PC-3 (cell line): ENCODE measurements at regions not wholly inside any gene's neighbourhood (a gene's known extent, or its start where the extent isn't known, plus 50 kb on each side); places are given as distances from the start of the nearest gene placed in this dataset.

ENCODE experiments used
- ATAC-seq: fragments of 200-7000 bp; cut with Tn5 transposase; 2 replicates; pipeline ENCODE4 v1.9.1; 2020; ENCODE audit warnings: mild to moderate bottlenecking, moderate library complexity
- BruUV-seq: library from RNA; stranded (reverse); fragments of 400-500 nt; replicated peaks from 2 replicates; lab custom pipeline; 2021; lab: Mats Ljungman, UMichigan
- CTCF ChIA-PET: fragments of 300-600 bp; sonication (Branson Sonifier 250); formaldehyde crosslinking; loops from one replicate; lab custom pipeline; 2022; ENCODE audit warnings: antibody characterized with exemption; lab: Charles Lee
- POLR2A ChIA-PET: fragments of 300-600 bp; sonication (Branson Sonifier 250); formaldehyde crosslinking; loops from one replicate; lab custom pipeline; 2022; ENCODE audit warnings: antibody characterized with exemption; ENCODE audit not compliant: unreplicated experiment; lab: Charles Lee
- DNase-seq: peaks from one replicate; pipeline ENCODE4 v3.0.0-alpha.2; 2015
- H2AFZ ChIP-seq: fragments of 300-600 bp; sonication (generic); 2 replicates; pipeline ENCODE4 v1.6.0; 2016; ENCODE audit warnings: antibody characterized with exemption, low read length
- H3F3A ChIP-seq: fragments of 300-600 bp; sonication (generic); one replicate; pipeline ENCODE4 v1.6.0; 2017; ENCODE audit warnings: antibody characterized with exemption, low read length, control low read depth, mild to moderate bottlenecking; ENCODE audit not compliant: unreplicated experiment
- H3K27ac ChIP-seq: fragments of 300-600 bp; sonication (generic); 2 replicates; pipeline ENCODE4 v1.5.1; 2016; ENCODE audit warnings: mild to moderate bottlenecking, low read length
- H3K27me3 ChIP-seq: fragments of 300-600 bp; sonication (generic); 2 replicates; pipeline ENCODE4 v1.6.1; 2016; ENCODE audit warnings: low read length, mixed read lengths
- H3K36me3 ChIP-seq: fragments of 300-600 bp; sonication (generic); 2 replicates; pipeline ENCODE4 v1.6.1; 2016; ENCODE audit warnings: low read depth, mixed run types, low read length, mixed read lengths
- H3K4me1 ChIP-seq: fragments of 300-600 bp; sonication (generic); 2 replicates; pipeline ENCODE4 v1.5.1; 2016; ENCODE audit warnings: low read length; ENCODE audit not compliant: insufficient read depth
- H3K4me2 ChIP-seq: fragments of 300-600 bp; sonication (generic); 2 replicates; pipeline ENCODE4 v1.6.0; 2016; ENCODE audit warnings: low read length
- H3K4me3 ChIP-seq: fragments of 300-600 bp; sonication (generic); 2 replicates; pipeline ENCODE4 v1.5.1; 2016; ENCODE audit warnings: mild to moderate bottlenecking, low read length, mixed read lengths
- H3K79me2 ChIP-seq: fragments of 300-600 bp; sonication (generic); 2 replicates; pipeline ENCODE4 v1.6.1; 2017; ENCODE audit warnings: low read length, mixed read lengths
- H3K9ac ChIP-seq: fragments of 300-600 bp; sonication (generic); 2 replicates; pipeline ENCODE4 v1.6.0; 2016; ENCODE audit warnings: mild to moderate bottlenecking, low read length
- H3K9me2 ChIP-seq: fragments of 300-600 bp; sonication (generic); replicated peaks from 2 replicates; pipeline ENCODE4 v1.6.1; 2016; ENCODE audit warnings: mixed run types, low read length, mixed read lengths
- H3K9me3 ChIP-seq: fragments of 300-600 bp; sonication (generic); 2 replicates; pipeline ENCODE4 v1.6.1; 2016; ENCODE audit warnings: low read length, mixed read lengths
- H4K20me1 ChIP-seq: fragments of 300-600 bp; sonication (generic); 2 replicates; pipeline ENCODE4 v1.6.1; 2016; ENCODE audit warnings: low read length, mixed read lengths
- EZH2 ChIP-seq: fragments of 300-600 bp; sonication (generic); IDR thresholded peaks from one replicate; pipeline ENCODE4 v1.6.1; 2017; ENCODE audit warnings: antibody characterized with exemption, mild to moderate bottlenecking, low read length; ENCODE audit not compliant: unreplicated experiment
- EZH2phosphoT487 ChIP-seq: fragments of 300-600 bp; sonication (generic); IDR thresholded peaks from 2 replicates; pipeline ENCODE4 v1.6.1; 2018; ENCODE audit warnings: mild to moderate bottlenecking, antibody characterized with exemption, low read length, borderline replicate concordance
- intact Hi-C: fragments of 100-400 bp; cut with micrococcal nuclease; formaldehyde crosslinking; loops from 2 replicates; pipeline ENCODE4 v1.9.0; 2023
- TF ChIP-seq, protein P1 (sequence below): fragments of 300-600 bp; sonication (generic); conservative IDR thresholded peaks from 2 replicates; pipeline ENCODE4 v1.5.1; 2017; ENCODE audit warnings: antibody characterized with exemption, low read depth, mild to moderate bottlenecking, low read length

DNA sequence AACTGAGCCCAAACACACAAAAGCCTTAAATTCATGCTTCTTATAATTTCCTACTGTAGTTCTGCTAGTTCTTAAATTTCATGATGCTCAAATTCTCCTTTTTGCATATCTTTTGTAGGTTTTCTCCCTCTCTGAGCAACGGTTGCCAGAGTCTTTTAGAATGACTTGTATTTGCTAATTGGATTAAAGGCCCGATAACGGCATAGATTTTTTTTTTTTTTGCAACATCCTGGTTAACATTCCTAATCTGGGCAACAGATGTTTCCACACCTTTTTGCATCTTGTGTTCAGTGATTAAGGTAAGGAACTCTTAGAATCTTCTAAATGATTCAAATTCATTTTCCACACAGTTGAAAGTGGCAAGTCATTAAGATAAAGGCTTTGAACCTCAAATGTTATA, 66.3 kb upstream of the ADGRG2 start:
- intact Hi-C loops: no loop called here
- H3K79me2 ChIP-seq: no peaks in the 10 kb centered on the region
- no TSS peak for BruUV-seq
- no peaks in the 10 kb centered on the region for H3K4me1 ChIP-seq
- no peaks in the 10 kb centered on the region for H4K20me1 ChIP-seq
- H3K36me3 ChIP-seq: no peaks in the 10 kb centered on the region
- TF ChIP-seq EZH2phosphoT487: no peak
- H3K9me2 ChIP-seq: no peaks in the 10 kb centered on the region
- ATAC-seq (no peak), DNase-seq (no peak)
- no peak overlapping the region for H3K4me3 ChIP-seq
- CTCF ChIA-PET: no interaction called here
- POLR2A ChIA-PET: no interaction called here
- no peak overlapping the region for H3K9ac ChIP-seq
- no peak overlapping the region for H3K4me2 ChIP-seq
- H3K27ac ChIP-seq: no peak overlapping the region
- no peaks in the 10 kb centered on the region for H3K27me3 ChIP-seq
- no peak overlapping the region for H2AFZ ChIP-seq
- H3F3A ChIP-seq: no peaks in the 10 kb centered on the region
- H3K9me3 ChIP-seq: no peaks in the 10 kb centered on the region

DNA sequence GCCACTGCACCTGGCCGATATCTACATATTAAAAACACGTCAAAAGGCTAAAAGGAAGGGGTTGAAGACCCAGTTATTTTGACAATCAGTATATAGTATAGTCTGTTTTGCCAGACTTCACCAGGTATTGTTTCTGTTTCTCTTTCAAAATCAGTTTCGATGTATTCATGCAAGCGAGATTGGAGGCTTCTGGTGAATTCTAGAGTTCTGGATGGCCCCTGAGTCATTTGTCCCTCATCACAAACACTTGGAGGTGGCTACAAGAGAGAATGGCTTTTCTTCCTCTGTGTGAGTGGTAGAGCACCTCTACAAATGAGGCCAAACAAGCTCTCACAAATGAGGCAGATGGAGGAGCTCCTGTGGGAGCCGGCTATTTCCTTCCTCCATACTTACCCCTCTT, 68.6 kb upstream of the ADGRG2 start:
- H3K79me2 ChIP-seq: no peaks in the 10 kb centered on the region
- DNase-seq (no peak), ATAC-seq (no peak)
- no TSS peak for BruUV-seq
- no peak overlapping the region for H3K4me3 ChIP-seq
- H3K4me1 ChIP-seq: no peaks in the 10 kb centered on the region
- H3K27me3 ChIP-seq: no peaks in the 10 kb centered on the region
- no peak overlapping the region for H2AFZ ChIP-seq
- POLR2A ChIA-PET: no interaction called here
- no peaks in the 10 kb centered on the region for H3K9me3 ChIP-seq
- H3F3A ChIP-seq: no peaks in the 10 kb centered on the region
- H3K36me3 ChIP-seq: no peaks in the 10 kb centered on the region
- H4K20me1 ChIP-seq: no peaks in the 10 kb centered on the region
- TF ChIP-seq EZH2phosphoT487 (no peak), EZH2 (no peak)
- TF ChIP-seq, protein P1, sequence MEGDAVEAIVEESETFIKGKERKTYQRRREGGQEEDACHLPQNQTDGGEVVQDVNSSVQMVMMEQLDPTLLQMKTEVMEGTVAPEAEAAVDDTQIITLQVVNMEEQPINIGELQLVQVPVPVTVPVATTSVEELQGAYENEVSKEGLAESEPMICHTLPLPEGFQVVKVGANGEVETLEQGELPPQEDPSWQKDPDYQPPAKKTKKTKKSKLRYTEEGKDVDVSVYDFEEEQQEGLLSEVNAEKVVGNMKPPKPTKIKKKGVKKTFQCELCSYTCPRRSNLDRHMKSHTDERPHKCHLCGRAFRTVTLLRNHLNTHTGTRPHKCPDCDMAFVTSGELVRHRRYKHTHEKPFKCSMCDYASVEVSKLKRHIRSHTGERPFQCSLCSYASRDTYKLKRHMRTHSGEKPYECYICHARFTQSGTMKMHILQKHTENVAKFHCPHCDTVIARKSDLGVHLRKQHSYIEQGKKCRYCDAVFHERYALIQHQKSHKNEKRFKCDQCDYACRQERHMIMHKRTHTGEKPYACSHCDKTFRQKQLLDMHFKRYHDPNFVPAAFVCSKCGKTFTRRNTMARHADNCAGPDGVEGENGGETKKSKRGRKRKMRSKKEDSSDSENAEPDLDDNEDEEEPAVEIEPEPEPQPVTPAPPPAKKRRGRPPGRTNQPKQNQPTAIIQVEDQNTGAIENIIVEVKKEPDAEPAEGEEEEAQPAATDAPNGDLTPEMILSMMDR: no peak
- no peaks in the 10 kb centered on the region for H3K9me2 ChIP-seq
- CTCF ChIA-PET: no interaction called here
- H3K27ac ChIP-seq: no peak overlapping the region
- no peak overlapping the region for H3K4me2 ChIP-seq
- H3K9ac ChIP-seq: no peak overlapping the region
- intact Hi-C loops: no loop called here

DNA sequence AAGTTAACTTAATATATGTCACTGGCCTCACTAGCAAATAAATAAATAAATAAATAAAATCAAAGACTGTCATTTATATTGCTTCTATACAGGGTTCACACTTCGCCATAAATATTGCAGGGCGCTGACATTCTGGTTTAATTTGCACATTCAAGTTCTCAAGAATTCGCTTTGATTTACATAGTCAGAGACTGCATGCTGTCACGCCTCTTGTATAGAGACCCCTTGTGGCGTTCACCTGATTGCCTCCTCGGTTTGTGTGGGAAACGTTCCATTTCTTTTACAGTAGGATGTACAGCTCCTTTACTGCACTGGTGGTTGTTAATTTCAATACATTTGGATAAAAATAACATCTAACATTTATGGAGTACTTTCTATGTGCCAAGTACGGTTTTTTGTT, 71.3 kb upstream of the ADGRG2 start:
- Histone ChIP-seq H3K4me1 (no peaks in the 10 kb centered on the region), H3K4me3 (no peak overlapping the region), H2AFZ (no peak overlapping the region), H3K9ac (no peak overlapping the region), H3K79me2 (no peaks in the 10 kb centered on the region), H3K9me3 (no peaks in the 10 kb centered on the region), H3K27me3 (no peaks in the 10 kb centered on the region), H3K36me3 (no peaks in the 10 kb centered on the region), H3F3A (no peaks in the 10 kb centered on the region), H3K4me2 (no peak overlapping the region), H4K20me1 (no peaks in the 10 kb centered on the region), H3K9me2 (no peaks in the 10 kb centered on the region), H3K27ac (no peak overlapping the region)
- ChIA-PET CTCF (no interaction called here), POLR2A (no interaction called here)
- DNase-seq (no peak), ATAC-seq (no peak)
- BruUV-seq: no TSS peak
- TF ChIP-seq EZH2 (no peak), EZH2phosphoT487 (no peak)
- TF ChIP-seq, protein P1: no peak
- intact Hi-C loops: no loop called here
